CD4-positive, CD25-positive, alpha-beta regulatory T cell (primary cell): ENCODE measurements at regions not wholly inside any gene's neighbourhood (a gene's known extent, or its start where the extent isn't known, plus 50 kb on each side); places are given as distances from the start of the nearest gene placed in this dataset.

Experiments used
- ATAC-seq, 2 donors: fragments of 150-1000 bp; cut with Tn5 transposase; one replicate each; pipeline ENCODE4 v1.10.0; 2021; ENCODE audit warnings: low read depth in 2 of 2, moderate number of reproducible peaks in 2 of 2, moderate library complexity in 1 of 2
- DNase-seq, 3 donors: peaks; one replicate each; pipeline versions ENCODE4 v3.0.0 to v3.0.0-alpha.2; 2012 to 2022; ENCODE audit warnings: mixed read lengths in 1 of 3
- H3K27ac ChIP-seq: one replicate; pipeline ENCODE4 v1.7.0; 2013; ENCODE audit warnings: mild to moderate bottlenecking, low read length; ENCODE audit not compliant: insufficient read depth, poor library complexity, severe bottlenecking
- H3K27me3 ChIP-seq: one replicate; pipeline ENCODE4 v1.7.0; 2013; ENCODE audit warnings: low read length; ENCODE audit not compliant: control insufficient read depth, insufficient read depth
- H3K36me3 ChIP-seq: one replicate; pipeline ENCODE4 v1.7.0; 2013; ENCODE audit warnings: mild to moderate bottlenecking, low read length, moderate library complexity; ENCODE audit not compliant: control insufficient read depth, insufficient read depth
- H3K4me1 ChIP-seq: 2 replicates; pipeline ENCODE4 v1.7.0; 2013; ENCODE audit warnings: mild to moderate bottlenecking, low read length; ENCODE audit not compliant: insufficient read depth, control insufficient read depth, poor library complexity, severe bottlenecking
- H3K4me3 ChIP-seq: one replicate; pipeline ENCODE4 v1.7.0; 2013; ENCODE audit warnings: low read depth, mild to moderate bottlenecking, low read length, moderate library complexity
- H3K9me3 ChIP-seq, 2 experiments: 1 replicate in 1 of 2; 2 replicates in 1 of 2; pipeline ENCODE4 v1.7.0; 2013; ENCODE audit warnings: low read length in 2 of 2, mild to moderate bottlenecking in 1 of 2, moderate library complexity in 1 of 2; ENCODE audit not compliant: control insufficient read depth in 2 of 2
- H3K27ac Mint-ChIP-seq, 3 donors: one replicate each; pipeline ENCODE4 v1.8.0; 2020 to 2022; ENCODE audit warnings: mild to moderate bottlenecking in 3 of 3, mixed read lengths in 3 of 3, moderate library complexity in 2 of 3
- H3K27me3 Mint-ChIP-seq: one replicate; pipeline ENCODE4 v1.8.0; 2022; ENCODE audit warnings: mild to moderate bottlenecking, mixed read lengths
- H3K36me3 Mint-ChIP-seq: one replicate; pipeline ENCODE4 v1.8.0; 2020; ENCODE audit warnings: mixed read lengths
- H3K4me1 Mint-ChIP-seq, 4 donors: one replicate each; pipeline ENCODE4 v1.8.0; 2020 to 2022; ENCODE audit warnings: mixed read lengths in 4 of 4, mild to moderate bottlenecking in 1 of 4
- H3K4me3 Mint-ChIP-seq, 4 donors: one replicate each; pipeline ENCODE4 v1.8.0; 2020 to 2022; ENCODE audit warnings: mild to moderate bottlenecking in 4 of 4, mixed read lengths in 4 of 4, moderate library complexity in 3 of 4
- H3K9me3 Mint-ChIP-seq, 7 donors: one replicate each; pipeline ENCODE4 v1.8.0; 2020 to 2022; ENCODE audit warnings: mixed read lengths in 7 of 7, mild to moderate bottlenecking in 3 of 7, moderate library complexity in 2 of 7

DNA sequence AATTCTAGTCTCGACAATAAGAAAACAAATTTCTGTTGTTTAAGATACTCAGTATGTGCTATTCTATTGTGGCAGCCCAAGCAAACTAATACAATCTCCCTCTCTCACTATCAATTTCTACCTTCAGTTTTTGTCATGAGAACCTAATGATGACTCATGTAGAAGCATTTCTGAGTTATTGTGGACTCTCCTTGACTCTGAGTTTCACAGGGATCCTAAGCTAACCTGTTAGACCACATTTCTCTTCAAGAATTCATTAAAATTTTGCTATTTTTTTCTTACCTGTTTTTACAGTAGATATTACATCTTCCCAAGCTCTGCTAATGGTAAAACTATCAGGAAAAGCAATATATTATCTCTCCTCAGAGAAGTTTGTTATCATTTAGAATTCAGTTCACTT is 599.1 kb upstream of the TYRP1 start:
- no peak overlapping the region for H3K27ac ChIP-seq
- no peaks in the 10 kb centered on the region for H3K27me3 Mint-ChIP-seq
- no peak overlapping the region for H3K27ac Mint-ChIP-seq
- peaks cover 3 to 46% (median 11%) of the 10 kb centered on the region in 7 donors for H3K9me3 Mint-ChIP-seq
- H3K36me3 Mint-ChIP-seq = no peaks in the 10 kb centered on the region
- no peaks in the 10 kb centered on the region for H3K36me3 ChIP-seq
- no peak overlapping the region for H3K4me3 Mint-ChIP-seq
- no peaks in the 10 kb centered on the region for H3K27me3 ChIP-seq
- no peaks in the 10 kb centered on the region for H3K4me1 Mint-ChIP-seq
- no peak for DNase-seq
- no peak for ATAC-seq
- no peaks in the 10 kb centered on the region for H3K4me1 ChIP-seq
- peaks cover 0 to 22% of the 10 kb centered on the region in 2 experiments for H3K9me3 ChIP-seq
- no peak overlapping the region for H3K4me3 ChIP-seq

- no peaks in the 10 kb centered on the region for H3K27me3 ChIP-seq
- Mint-ChIP-seq H3K36me3 (no peaks in the 10 kb centered on the region), H3K9me3 (peaks cover 3 to 39% (median 7%) of the 10 kb centered on the region in 7 donors), H3K27me3 (no peaks in the 10 kb centered on the region), H3K4me3 (no peak overlapping the region), H3K27ac (no peak overlapping the region), H3K4me1 (no peaks in the 10 kb centered on the region)
- no peak for ATAC-seq
- H3K36me3 ChIP-seq = no peaks in the 10 kb centered on the region
- H3K9me3 ChIP-seq = peaks cover 0 to 22% of the 10 kb centered on the region in 2 experiments
- H3K4me3 ChIP-seq = no peak overlapping the region
- no peaks in the 10 kb centered on the region for H3K4me1 ChIP-seq
- H3K27ac ChIP-seq = no peak overlapping the region
- DNase-seq = no peak
These were observed 597.3 kb upstream of the TYRP1 start for GRCh38 chr9:12095931-12096330.

DNA sequence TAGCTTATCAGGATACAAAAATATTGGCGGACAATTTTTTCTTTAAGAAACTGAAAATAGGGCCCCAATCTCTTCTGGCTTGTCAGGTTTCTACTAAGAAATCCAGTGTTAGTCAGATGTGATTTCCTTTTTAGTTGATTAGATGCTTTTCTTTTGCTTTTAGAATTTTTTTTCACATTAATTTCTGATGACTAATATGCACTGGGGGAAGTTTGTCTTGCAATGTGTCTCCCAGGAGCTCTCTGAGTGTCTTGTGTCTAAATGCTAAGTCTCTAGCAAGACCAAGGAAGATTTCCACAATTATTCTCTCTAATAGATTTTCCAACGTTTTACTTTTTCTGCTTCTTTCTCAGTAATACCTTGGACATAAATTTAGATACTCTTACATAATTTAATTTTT is 559.8 kb upstream of the TYRP1 start:
- Mint-ChIP-seq H3K36me3 (no peaks in the 10 kb centered on the region), H3K9me3 (peaks cover 0 to 55% (median 7%) of the 10 kb centered on the region in 7 donors), H3K27me3 (no peaks in the 10 kb centered on the region), H3K4me1 (no peaks in the 10 kb centered on the region), H3K4me3 (no peak overlapping the region), H3K27ac (no peak overlapping the region)
- no peaks in the 10 kb centered on the region for H3K36me3 ChIP-seq
- H3K27ac ChIP-seq = no peak overlapping the region
- DNase-seq (no peak), ATAC-seq (no peak)
- H3K4me3 ChIP-seq = no peak overlapping the region
- peaks cover 2 to 12% of the 10 kb centered on the region in 2 experiments for H3K9me3 ChIP-seq
- no peaks in the 10 kb centered on the region for H3K27me3 ChIP-seq
- H3K4me1 ChIP-seq = no peaks in the 10 kb centered on the region

DNA sequence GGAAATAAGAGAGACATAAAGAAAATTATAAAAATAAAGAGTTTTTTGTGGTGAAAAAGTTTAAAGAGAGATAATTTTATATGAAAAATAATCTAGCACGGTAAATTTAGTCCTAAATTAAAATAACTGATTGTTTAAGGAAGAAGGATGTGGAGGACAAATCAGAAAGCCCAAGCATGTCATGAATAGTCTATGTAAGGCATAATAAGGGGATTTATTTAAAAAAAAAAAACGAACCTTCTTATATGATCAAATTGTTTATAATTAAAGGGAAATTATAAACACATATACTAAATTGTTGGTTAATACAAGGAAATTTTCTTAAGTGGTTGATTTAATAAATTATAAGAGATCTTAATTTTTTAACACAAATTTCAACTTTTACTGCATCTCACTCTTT is 551.8 kb upstream of the TYRP1 start:
- Histone ChIP-seq H3K27me3 (no peaks in the 10 kb centered on the region), H3K36me3 (no peaks in the 10 kb centered on the region), H3K27ac (no peak overlapping the region), H3K9me3 (peaks cover 2 to 8% of the 10 kb centered on the region in 2 experiments), H3K4me3 (no peak overlapping the region), H3K4me1 (no peaks in the 10 kb centered on the region)
- H3K36me3 Mint-ChIP-seq = no peaks in the 10 kb centered on the region
- H3K4me3 Mint-ChIP-seq = no peak overlapping the region
- peaks cover 0 to 28% (median 8%) of the 10 kb centered on the region in 7 donors for H3K9me3 Mint-ChIP-seq
- H3K4me1 Mint-ChIP-seq = no peaks in the 10 kb centered on the region
- DNase-seq (no peak), ATAC-seq (no peak)
- no peaks in the 10 kb centered on the region for H3K27me3 Mint-ChIP-seq
- no peak overlapping the region for H3K27ac Mint-ChIP-seq

GRCh38 chr9:12155401-12156134 is 537.6 kb upstream of the TYRP1 start:
- Mint-ChIP-seq H3K27ac (no peak overlapping the region), H3K36me3 (no peaks in the 10 kb centered on the region), H3K27me3 (no peaks in the 10 kb centered on the region), H3K4me1 (no peaks in the 10 kb centered on the region), H3K9me3 (peaks cover 0 to 19% (median 3%) of the 10 kb centered on the region in 7 donors), H3K4me3 (no peak overlapping the region)
- ATAC-seq = no peak
- H3K9me3 ChIP-seq = peaks cover under 1 to 4% of the 10 kb centered on the region in 2 experiments
- no peaks in the 10 kb centered on the region for H3K36me3 ChIP-seq
- H3K27ac ChIP-seq = no peak overlapping the region
- no peaks in the 10 kb centered on the region for H3K27me3 ChIP-seq
- DNase-seq = no peak
- H3K4me1 ChIP-seq = no peaks in the 10 kb centered on the region
- no peak overlapping the region for H3K4me3 ChIP-seq

GRCh38 chr9:12162181-12162815 is 530.9 kb upstream of the TYRP1 start:
- H3K4me1 ChIP-seq = no peaks in the 10 kb centered on the region
- H3K4me3 Mint-ChIP-seq = no peak overlapping the region
- no peaks in the 10 kb centered on the region for H3K27me3 ChIP-seq
- no peaks in the 10 kb centered on the region for H3K36me3 ChIP-seq
- H3K9me3 Mint-ChIP-seq = peaks cover 0 to 9% (median 4%) of the 10 kb centered on the region in 7 donors
- H3K27ac Mint-ChIP-seq = no peak overlapping the region
- H3K9me3 ChIP-seq = peaks cover 0 to 7% of the 10 kb centered on the region in 2 experiments
- H3K36me3 Mint-ChIP-seq = no peaks in the 10 kb centered on the region
- no peak overlapping the region for H3K4me3 ChIP-seq
- H3K4me1 Mint-ChIP-seq = no peaks in the 10 kb centered on the region
- DNase-seq = no peak
- no peak for ATAC-seq
- H3K27ac ChIP-seq = no peak overlapping the region
- H3K27me3 Mint-ChIP-seq = no peaks in the 10 kb centered on the region

DNA sequence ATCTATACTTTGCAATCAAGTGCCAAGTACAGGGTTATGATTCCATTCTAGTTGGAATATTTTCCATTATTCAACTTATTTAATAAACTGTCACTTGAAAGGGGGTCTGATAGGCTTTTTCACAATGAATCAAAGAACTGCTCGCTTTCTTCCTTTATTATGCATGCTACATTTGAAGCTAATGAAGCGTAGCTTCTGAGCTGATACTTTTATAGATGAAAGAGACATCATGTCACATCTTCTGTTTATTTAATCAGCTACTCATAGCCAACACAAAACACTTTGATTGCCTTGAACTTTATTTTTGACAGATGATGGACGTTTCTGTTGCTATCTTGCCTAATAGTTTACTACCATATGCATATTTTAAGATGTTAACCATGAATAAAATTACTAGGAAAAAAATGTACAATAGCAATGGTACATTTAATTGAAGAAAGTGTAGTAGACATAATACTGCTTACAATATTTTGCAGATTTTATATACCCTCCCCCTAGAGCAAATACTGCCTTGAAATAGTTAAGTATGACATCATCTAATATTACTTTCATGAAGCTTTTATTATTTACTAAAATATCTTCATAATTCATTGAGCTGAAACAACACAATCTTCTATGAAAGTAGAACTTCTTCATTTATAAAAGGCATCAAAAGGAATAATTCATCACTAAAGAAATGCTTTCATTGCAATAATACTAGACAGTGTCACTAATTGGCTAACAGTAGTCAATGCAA is 529.3 kb upstream of the TYRP1 start:
- ATAC-seq = no peak
- no peak for DNase-seq
- Mint-ChIP-seq H3K9me3 (peaks cover 0 to 9% (median 4%) of the 10 kb centered on the region in 7 donors), H3K4me1 (no peaks in the 10 kb centered on the region), H3K27ac (no peak overlapping the region), H3K36me3 (no peaks in the 10 kb centered on the region), H3K4me3 (no peak overlapping the region), H3K27me3 (no peaks in the 10 kb centered on the region)
- Histone ChIP-seq H3K4me1 (no peaks in the 10 kb centered on the region), H3K27ac (no peak overlapping the region), H3K9me3 (peaks cover 0 to 12% of the 10 kb centered on the region in 2 experiments), H3K27me3 (no peaks in the 10 kb centered on the region), H3K4me3 (no peak overlapping the region), H3K36me3 (no peaks in the 10 kb centered on the region)
